Activated B cell treated with CpG ODN at 0.5 μM for 24 hours (primary cell): ENCODE measurements at regions not wholly inside any gene's neighbourhood (a gene's known extent, or its start where the extent isn't known, plus 50 kb on each side); places are given as distances from the start of the nearest gene placed in this dataset.

Experiments used
- ATAC-seq: fragments of 200-7000 bp; cut with Tn5 transposase; one replicate; pipeline ENCODE4 v1.10.0; 2021; ENCODE audit warnings: low read depth, mild to moderate bottlenecking, moderate library complexity
- CTCF ChIA-PET: fragments of 350-600 bp; sonication (Branson Sonifier 250); formaldehyde crosslinking; loops from one replicate; lab custom pipeline; 2021; ENCODE audit warnings: antibody characterized with exemption; lab: Charles Lee
- POLR2A ChIA-PET: fragments of 350-600 bp; sonication (Branson Sonifier 250); formaldehyde crosslinking; loops from one replicate; lab custom pipeline; 2021; ENCODE audit warnings: antibody characterized with exemption; lab: Charles Lee
- DNase-seq: peaks from one replicate; pipeline ENCODE4 v3.0.0; 2022
- H3K27ac Mint-ChIP-seq: one replicate; pipeline ENCODE4 v1.8.0; 2020; ENCODE audit warnings: mixed read lengths
- H3K27me3 Mint-ChIP-seq: one replicate; pipeline ENCODE4 v1.8.0; 2021; ENCODE audit warnings: mixed read lengths
- H3K36me3 Mint-ChIP-seq: one replicate; pipeline ENCODE4 v1.8.0; 2021; ENCODE audit warnings: low read depth, mixed read lengths
- H3K4me1 Mint-ChIP-seq: one replicate; pipeline ENCODE4 v1.8.0; 2021; ENCODE audit warnings: mixed read lengths
- H3K4me3 Mint-ChIP-seq: one replicate; pipeline ENCODE4 v1.8.0; 2020; ENCODE audit warnings: mild to moderate bottlenecking, mixed read lengths
- H3K9me3 Mint-ChIP-seq: one replicate; pipeline ENCODE4 v1.8.0; 2020; ENCODE audit warnings: mixed read lengths
- intact Hi-C: fragments of 100-400 bp; cut with micrococcal nuclease; formaldehyde crosslinking; loops from one replicate; pipeline ENCODE4 v1.15.1; 2024
- TF ChIP-seq, protein P1 (sequence below): fragments of 200-600 bp; IDR thresholded peaks from one replicate; pipeline ENCODE4 v1.8.0; 2022; ENCODE audit warnings: antibody characterized with exemption, mild to moderate bottlenecking

DNA sequence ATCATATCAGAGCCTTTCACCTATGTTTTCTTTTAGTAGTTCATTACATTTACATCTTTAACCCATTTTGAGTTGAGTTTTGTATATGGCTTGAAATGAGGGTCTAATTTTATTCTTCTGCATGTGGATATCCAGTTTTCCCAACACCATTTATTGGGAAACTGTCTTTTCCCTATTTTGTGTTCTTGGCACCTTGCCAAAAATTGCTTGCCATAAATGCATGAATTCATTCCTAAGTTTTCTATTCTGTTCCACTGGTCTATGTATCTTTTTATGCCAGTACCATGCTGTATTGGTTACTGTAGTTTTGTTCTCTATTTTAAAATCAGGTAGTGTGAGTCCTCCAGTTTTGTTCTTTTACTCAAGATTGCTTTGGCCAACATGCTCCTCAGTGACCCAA lies 144.0 kb upstream of the OBI1 start:
- no peak for ATAC-seq

DNA sequence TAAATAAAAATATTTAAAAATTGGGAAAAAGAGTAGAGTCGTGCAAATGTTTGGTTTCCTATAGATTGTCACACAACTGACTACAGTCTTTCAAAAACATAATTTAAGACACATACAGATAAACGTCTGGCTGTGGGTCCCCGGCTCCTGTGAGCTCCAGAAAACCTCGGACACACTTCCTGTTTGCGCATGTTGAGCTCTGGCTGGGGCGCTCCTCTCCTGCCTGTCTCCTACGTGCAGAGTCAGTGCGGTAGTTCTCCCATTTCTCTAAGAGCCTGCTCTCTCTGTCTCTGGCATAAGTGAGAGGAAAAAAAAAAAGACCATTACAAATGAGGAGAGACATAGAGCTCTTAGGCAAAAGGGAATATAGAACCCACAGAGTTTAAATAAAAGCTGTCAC lies 128.2 kb upstream of the OBI1 start:
- POLR2A ChIA-PET: no interaction called here
- TF ChIP-seq, protein P1, sequence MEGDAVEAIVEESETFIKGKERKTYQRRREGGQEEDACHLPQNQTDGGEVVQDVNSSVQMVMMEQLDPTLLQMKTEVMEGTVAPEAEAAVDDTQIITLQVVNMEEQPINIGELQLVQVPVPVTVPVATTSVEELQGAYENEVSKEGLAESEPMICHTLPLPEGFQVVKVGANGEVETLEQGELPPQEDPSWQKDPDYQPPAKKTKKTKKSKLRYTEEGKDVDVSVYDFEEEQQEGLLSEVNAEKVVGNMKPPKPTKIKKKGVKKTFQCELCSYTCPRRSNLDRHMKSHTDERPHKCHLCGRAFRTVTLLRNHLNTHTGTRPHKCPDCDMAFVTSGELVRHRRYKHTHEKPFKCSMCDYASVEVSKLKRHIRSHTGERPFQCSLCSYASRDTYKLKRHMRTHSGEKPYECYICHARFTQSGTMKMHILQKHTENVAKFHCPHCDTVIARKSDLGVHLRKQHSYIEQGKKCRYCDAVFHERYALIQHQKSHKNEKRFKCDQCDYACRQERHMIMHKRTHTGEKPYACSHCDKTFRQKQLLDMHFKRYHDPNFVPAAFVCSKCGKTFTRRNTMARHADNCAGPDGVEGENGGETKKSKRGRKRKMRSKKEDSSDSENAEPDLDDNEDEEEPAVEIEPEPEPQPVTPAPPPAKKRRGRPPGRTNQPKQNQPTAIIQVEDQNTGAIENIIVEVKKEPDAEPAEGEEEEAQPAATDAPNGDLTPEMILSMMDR: no peak
- Mint-ChIP-seq H3K4me1 (no peaks in the 10 kb centered on the region), H3K36me3 (no peaks in the 10 kb centered on the region), H3K27me3 (peaks cover 13% of the 10 kb centered on the region), H3K4me3 (no peak overlapping the region), H3K9me3 (no peaks in the 10 kb centered on the region), H3K27ac (no peak overlapping the region)
- ATAC-seq (no peak), DNase-seq (no peak)
- CTCF ChIA-PET: no interaction called here
- intact Hi-C loops: no loop called here

More for the DNA sequence above, 144.0 kb upstream of the OBI1 start:
- POLR2A ChIA-PET: no interaction called here
- CTCF ChIA-PET: no interaction called here
- intact Hi-C loops: no loop called here
- TF ChIP-seq, protein P1: no peak
- Mint-ChIP-seq H3K4me1 (no peaks in the 10 kb centered on the region), H3K4me3 (no peak overlapping the region), H3K36me3 (no peaks in the 10 kb centered on the region), H3K27me3 (no peaks in the 10 kb centered on the region), H3K9me3 (no peaks in the 10 kb centered on the region), H3K27ac (no peak overlapping the region)
- no peak for DNase-seq

DNA sequence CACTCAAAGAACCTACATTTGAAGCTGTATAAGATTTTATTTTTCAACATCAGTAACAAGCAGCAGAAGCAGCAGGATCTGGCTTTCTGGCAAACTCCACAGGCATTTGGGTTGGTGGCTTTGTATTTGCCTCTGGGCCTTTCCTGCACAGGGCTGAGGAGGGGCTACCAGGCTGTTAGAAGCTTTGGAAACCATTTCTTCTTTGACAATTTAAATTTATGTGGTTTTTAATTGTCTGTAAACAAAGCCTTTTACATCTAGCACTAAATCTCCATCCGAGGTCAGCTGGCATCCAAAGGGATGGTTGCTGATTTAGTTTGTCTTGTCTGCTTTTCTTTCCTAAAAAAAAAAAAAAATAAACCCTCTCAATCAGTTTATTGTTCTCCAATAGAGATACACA lies 127.5 kb upstream of the OBI1 start:
- POLR2A ChIA-PET: no interaction called here
- Mint-ChIP-seq H3K4me1 (no peaks in the 10 kb centered on the region), H3K27ac (no peak overlapping the region), H3K4me3 (no peak overlapping the region), H3K36me3 (no peaks in the 10 kb centered on the region), H3K9me3 (no peaks in the 10 kb centered on the region), H3K27me3 (peaks cover 13% of the 10 kb centered on the region)
- no peak for ATAC-seq
- no peak for DNase-seq
- CTCF ChIA-PET: no interaction called here
- intact Hi-C loops: no loop called here
- TF ChIP-seq, protein P1: no peak

DNA sequence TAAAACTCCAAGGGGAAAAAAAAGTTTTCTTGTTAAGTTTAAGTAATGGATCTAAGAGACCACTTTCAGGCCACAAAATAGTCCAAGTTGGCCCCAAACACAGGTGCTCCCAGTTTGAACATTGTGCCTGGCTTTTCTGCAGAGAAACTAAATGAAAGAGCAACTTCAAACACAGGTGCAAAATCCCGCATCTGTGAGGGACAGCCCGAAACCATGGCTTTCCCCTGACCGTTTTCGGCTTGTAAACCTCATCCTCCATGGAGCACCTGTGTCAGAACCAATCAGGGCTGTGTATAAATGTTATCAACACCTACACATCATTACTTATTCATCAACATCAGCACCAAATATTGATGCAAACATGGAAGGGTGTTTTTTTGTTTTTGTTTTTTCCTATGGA lies 126.8 kb upstream of the OBI1 start:
- ATAC-seq (no peak), DNase-seq (no peak)
- Mint-ChIP-seq H3K36me3 (no peaks in the 10 kb centered on the region), H3K27me3 (peaks cover 13% of the 10 kb centered on the region), H3K4me3 (no peak overlapping the region), H3K4me1 (no peaks in the 10 kb centered on the region), H3K9me3 (no peaks in the 10 kb centered on the region), H3K27ac (no peak overlapping the region)
- TF ChIP-seq, protein P1: no peak
- POLR2A ChIA-PET: no interaction called here
- intact Hi-C loops: no loop called here
- CTCF ChIA-PET: no interaction called here

DNA sequence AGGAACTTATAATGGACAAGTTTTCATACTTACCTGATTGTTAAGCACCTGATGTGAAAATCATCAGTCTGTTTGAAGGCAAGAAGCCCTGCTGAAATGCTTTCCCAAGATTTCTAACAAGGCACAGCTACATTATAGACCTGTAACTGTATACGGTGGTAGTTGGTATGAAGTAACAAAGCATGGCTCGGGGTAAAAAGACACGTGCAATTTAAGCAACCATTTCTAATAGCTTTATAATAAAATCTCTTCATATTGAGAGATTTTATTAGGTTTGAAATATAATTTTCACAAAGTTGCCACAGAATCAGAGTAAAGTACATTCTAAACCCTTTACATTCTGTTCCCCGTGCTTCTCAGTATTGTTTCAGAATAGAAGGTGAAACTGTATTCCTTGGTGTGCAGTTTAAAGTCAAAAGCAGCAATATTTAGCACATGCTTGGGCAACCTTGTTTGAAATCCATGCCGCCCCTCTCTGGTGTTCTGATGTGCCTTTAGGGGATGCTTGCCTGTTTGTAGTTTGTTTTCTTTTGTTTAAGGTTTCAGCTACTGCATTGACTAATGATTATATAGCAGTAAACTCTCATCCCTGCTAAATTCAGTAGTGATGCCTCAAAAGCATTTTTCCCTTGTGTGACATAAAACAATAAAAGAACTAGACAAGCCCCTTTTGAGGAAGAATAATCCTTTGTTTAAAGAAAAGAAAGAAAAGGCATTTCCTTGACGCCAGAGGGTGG lies 125.2 kb upstream of the OBI1 start:
- intact Hi-C loops: no loop called here
- Mint-ChIP-seq H3K4me3 (no peak overlapping the region), H3K9me3 (no peaks in the 10 kb centered on the region), H3K27ac (no peak overlapping the region), H3K4me1 (no peaks in the 10 kb centered on the region), H3K27me3 (peaks cover 13% of the 10 kb centered on the region), H3K36me3 (no peaks in the 10 kb centered on the region)
- ChIA-PET POLR2A (no interaction called here), CTCF (no interaction called here)
- TF ChIP-seq, protein P1: no peak
- DNase-seq (no peak), ATAC-seq (no peak)
